HG03066 (cell line): ENCODE measurements at regions not wholly inside any gene's neighbourhood (a gene's known extent, or its start where the extent isn't known, plus 50 kb on each side); places are given as distances from the start of the nearest gene placed in this dataset.
"Not testable (repeated sequence)": the region's sequence is repeated elsewhere in the genome, so short reads cannot be mapped to it uniquely, and the experiment has no call there.

Experiments used
- ATAC-seq: cut with Tn5 transposase; IDR thresholded peaks from one replicate; pipeline ENCODE4 v1.9.1; 2021; ENCODE audit warnings: low read depth; ENCODE audit not compliant: unreplicated experiment

GRCh38 chr2:82237994-82238662, 1933.6 kb upstream of the LRRTM1 start:
- no peak for ATAC-seq

DNA sequence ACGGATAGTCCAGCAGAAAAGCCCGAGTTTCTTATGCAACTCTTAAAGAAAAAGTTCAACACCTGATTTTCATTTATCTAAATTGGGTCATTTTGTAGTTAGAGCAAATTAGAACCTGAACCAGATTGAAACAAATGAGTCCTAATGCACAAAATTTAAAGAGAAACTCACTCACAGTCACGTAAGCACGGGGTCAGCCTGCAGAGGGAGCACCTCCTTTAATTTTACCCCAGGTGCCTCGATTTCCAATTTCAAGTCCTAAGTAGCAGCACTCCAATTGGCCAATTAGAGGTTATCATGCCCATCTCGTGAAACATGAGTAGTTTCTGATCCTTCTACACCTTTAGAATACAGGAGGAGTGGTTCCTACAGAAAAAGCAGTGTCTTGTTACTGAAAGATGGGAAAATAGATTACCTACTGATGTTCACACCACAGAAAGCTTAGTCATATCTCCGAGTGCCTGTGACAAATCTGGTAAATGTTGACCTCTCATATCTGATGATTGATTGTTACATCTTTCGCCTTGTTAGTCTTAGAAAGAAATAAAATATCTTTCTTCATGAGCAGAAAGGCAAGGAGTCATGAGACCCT, 1929.8 kb upstream of the LRRTM1 start:
- no peak for ATAC-seq

DNA sequence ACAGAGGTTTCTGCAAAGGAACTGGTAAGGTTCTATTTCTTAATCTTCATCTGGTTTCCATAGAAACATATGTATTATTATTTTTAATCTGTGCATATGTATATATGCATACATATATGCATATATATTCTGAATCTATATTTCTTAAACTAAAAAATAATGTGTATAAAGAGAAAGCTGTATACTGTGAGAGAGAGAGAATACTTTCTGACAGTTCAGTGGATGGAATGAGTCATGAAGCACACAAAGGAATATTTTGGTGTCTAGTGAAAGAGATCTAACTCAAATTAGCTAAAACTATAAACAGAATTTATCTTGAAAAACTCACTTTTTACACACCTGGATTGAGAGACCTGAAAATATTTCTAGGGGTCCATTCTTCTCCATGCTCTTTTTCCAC, 1929.3 kb upstream of the LRRTM1 start:
- no peak for ATAC-seq

DNA sequence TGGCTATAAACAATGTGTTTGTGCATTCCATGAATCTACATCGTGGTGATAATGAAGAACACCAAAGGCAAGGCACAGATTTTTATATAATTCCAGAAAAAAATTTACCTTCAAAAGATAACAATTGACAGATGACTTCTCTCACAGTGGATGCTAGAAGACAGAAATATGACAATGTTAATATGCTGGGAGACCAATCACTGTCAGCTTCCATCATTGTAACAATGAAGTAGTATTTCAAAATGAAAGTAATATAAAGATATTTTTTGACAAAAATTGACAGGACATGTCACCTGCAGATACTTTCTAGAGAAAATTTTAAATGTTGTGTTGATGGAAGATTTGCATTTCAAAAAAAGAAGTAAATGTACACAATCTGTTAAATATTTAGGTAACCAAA, 1925.9 kb upstream of the LRRTM1 start:
- ATAC-seq, result no peak

DNA sequence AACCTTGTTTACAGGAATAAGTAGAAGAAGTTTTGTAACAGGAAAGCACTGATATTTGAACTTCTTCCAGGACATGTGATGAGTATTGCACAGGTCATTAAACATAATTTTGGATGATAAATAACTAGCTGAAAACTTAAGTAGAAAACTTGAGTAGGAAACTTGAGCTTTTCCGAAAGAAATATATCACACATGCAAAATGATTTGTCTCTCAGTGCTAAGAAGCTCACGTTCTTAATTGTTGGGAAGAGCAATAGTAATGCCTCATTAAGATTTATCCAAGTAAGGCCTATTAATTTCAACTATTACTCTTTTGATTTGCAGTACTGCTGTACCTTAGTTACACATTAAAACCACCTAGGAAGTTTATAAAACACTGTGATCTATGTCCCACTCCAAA, 1921.9 kb upstream of the LRRTM1 start:
- no peak for ATAC-seq

DNA sequence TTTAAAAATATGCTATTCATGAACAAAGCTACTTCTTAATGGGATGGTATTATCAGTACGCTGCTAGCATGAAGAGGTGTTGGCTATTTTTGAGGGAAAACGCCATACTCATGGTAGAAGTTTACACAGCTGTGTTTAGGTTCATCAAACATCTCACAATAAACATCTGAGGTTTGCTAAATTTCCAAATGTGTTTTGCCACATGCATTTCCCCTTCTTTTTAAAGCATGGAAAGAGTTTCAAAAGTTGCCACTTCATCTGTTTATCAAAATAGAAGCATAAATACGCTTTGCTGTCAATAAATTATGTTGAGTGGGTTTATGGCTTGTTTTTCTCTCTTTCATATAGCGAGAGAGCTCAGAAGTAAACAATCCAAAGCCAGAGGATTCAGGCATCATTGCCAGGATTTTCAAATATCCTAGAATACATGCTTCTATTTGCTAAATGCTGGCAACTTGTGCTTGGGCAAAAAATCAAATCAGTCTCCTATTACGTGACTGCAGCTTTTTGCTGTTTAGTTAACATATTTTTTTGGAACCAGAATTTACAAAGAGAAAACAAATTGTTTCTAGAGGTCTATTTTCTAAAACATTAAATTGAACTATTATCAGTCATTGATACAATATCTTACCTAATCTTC, 1919.9 kb upstream of the LRRTM1 start:
- ATAC-seq, result no peak

DNA sequence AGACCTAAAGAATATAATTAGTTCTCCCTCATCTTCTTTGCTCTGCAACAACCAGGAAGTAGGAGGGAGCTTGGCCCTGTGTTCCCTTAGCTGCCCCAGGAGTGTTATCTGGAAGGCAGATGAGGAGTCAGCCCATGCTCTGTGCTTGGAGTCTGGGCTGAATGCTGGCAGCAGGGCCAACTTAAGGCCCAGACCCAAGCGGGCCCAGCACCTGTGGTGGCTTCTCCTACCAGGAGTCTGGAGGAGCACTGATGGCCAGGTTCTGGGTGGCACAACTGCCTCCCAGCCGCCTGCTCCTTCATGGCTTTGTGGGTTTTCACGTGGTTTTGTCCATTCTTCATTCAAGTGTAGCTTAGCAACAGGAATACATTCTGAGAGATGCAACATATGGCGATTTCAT, 1910.7 kb upstream of the LRRTM1 start:
- no peak for ATAC-seq

DNA sequence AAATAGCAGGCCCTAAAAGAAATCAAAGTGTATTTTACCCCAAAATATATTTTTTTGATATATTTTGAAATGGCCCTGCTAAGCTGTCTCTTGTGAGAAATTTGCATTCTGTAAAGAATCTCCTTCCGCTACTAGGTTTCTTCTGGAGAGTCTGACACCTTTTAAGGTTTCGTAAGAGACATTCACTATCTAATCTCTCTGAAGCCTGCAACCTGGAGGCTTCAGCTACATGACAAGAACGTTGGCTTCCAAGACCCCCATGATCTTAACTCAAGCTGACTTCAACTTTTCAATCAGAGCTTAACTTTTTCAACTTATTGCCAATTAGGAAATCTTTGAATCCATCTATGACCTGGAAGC, 1894.9 kb upstream of the LRRTM1 start:
- no peak for ATAC-seq

GRCh38 chr2:82198809-82199492, 1894.4 kb upstream of the LRRTM1 start:
- ATAC-seq, result no peak

DNA sequence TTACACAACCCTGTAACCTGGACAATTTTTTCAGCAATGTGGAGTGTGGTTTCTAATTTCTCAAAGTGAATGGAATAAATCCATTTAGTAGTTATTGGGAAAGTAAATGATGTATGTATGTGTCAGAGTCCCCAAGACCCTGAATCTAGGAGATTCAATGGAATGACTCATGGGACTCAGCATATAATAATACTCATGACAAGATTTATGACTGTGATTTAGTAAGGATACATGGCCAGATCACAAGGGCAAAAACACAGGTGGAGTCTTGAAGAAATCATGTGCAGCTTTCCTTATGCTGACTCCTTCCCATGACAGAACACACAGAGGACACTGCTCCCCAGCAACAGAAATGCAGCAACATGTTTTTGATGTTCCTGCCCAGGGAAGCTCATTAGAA, 1877.7 kb upstream of the LRRTM1 start:
- ATAC-seq, result no peak

- ATAC-seq, result not testable (repeated sequence)
Measured at GRCh38 chr2:82175210-82175609, 1870.7 kb upstream of the LRRTM1 start.

- no peak for ATAC-seq
Measured at GRCh38 chr2:82172483-82172882, 1867.9 kb upstream of the LRRTM1 start.

DNA sequence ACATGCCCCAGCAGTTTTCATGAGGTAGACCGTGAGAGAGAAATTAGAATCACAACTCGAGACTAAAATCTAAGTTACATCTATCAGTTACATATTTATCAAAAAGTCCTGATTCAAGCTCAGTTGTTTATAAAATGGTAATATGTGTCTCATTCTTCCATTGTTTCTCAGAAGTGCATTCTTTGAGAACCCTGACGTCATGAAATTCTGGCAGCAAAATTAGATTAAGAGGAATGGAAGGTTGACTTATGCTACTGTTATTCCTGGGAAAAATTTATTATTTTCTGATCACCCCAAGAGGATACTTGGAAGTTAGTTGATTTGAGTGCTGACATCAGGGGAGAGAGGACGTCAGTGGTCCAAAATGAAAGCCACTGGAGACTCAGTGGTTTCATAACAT, 1864.8 kb upstream of the LRRTM1 start:
- no peak for ATAC-seq

DNA sequence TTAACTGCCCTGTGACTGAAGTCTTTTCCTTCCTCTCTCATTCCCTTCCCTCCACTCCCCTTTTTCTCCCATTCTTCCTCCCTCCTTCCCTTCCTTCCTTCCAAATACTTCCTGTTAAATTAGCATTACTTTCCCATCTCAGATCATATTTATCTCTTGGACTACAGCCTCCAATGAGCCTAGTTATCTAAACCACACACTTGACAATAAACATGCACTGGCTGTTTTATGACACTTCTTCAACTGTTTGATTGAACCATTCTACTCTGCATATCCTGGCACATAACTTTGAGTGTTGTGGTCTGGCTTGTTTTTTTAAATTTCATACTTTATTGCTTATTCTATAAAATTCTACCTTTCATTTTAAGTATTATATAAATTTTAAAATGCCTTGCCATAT, 1860.8 kb upstream of the LRRTM1 start:
- ATAC-seq, result no peak

DNA sequence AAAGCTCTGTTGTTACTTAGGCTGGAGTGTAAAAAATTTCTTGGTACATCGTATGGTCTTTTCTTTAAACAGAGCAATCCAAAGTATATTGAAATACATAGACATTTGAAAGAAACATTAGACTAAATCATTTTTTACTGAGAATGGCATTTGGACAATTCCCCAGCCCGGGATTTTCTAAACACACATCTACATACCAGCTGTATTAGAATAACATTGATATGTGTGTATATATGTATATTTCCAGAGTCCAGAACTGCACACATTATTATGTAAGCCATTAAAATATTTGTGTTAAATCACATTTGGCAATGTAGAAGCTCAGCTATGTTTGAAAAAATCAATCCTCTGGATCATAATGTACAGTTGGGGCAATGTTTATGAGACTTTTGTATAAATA, 1853.6 kb upstream of the LRRTM1 start:
- ATAC-seq, result no peak

DNA sequence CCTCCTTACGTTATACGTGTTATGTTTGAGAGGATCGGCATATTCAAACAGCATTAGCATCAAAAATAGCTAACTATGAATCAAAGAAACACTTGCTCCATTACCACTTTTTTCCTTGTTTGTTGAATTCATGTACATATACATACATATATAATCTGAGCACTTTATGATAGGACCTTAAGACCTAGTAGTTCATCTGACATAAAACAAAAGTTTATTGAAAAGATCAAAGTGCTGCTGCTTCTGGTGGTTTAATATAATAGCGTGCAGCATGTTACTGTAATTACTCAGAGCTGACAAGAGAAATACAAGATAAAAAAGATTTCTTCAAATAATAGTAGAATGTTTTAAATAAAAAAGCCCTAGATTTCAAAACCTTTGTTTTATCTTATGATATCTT, 1850.9 kb upstream of the LRRTM1 start:
- ATAC-seq, result no peak

GRCh38 chr2:82143343-82143742, 1838.8 kb upstream of the LRRTM1 start:
- ATAC-seq, result no peak

- no peak for ATAC-seq
Measured at GRCh38 chr2:82139979-82140611, 1835.5 kb upstream of the LRRTM1 start.

DNA sequence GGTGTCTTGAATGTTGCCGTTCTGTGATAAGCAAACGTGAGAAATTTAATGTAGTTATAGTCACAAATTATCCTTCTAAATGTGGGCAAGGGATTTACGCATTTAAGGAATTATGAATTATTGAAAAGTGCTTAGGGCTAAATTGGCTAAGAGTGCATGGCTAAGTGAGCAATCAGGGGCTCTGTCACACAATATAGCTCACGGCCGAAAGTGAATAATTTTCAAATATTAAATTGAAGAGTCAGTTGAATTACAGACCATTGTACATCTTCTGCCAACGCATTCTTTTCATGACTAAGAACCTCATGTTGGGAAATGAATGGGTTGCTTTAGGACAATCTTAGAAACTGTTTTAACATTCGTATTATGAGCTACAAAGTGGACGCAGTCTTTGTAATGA, 1832.9 kb upstream of the LRRTM1 start:
- ATAC-seq, result no peak

- no peak for ATAC-seq
Measured at GRCh38 chr2:82128051-82128450, 1823.5 kb upstream of the LRRTM1 start.

DNA sequence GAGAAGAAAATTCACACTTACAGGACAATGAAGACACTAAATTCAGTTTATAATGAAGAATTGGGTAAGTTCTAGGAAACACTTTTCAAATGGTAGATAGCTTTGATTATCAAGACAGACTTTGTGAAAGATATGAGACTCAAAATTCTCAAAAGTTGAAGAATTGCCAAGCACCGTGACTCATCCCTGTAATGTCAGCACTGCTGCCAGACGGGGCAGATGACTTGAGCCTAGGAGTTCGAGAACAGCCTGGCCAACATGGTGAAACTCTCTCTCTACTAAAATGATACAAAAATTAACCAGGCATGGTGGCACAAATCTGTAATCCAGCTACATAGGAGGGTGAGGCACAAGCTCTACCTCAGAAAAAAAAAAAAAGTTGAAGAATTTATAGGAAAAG, 1820.1 kb upstream of the LRRTM1 start:
- ATAC-seq, result no peak
